GM21447 (cell line): ENCODE measurements at regions not wholly inside any gene's neighbourhood (a gene's known extent, or its start where the extent isn't known, plus 50 kb on each side); places are given as distances from the start of the nearest gene placed in this dataset.
"Not testable (repeated sequence)": the region's sequence is repeated elsewhere in the genome, so short reads cannot be mapped to it uniquely, and the experiment has no call there.

Source experiments
- ATAC-seq: cut with Tn5 transposase; IDR thresholded peaks from one replicate; pipeline ENCODE4 v1.9.1; 2021; ENCODE audit not compliant: unreplicated experiment

DNA sequence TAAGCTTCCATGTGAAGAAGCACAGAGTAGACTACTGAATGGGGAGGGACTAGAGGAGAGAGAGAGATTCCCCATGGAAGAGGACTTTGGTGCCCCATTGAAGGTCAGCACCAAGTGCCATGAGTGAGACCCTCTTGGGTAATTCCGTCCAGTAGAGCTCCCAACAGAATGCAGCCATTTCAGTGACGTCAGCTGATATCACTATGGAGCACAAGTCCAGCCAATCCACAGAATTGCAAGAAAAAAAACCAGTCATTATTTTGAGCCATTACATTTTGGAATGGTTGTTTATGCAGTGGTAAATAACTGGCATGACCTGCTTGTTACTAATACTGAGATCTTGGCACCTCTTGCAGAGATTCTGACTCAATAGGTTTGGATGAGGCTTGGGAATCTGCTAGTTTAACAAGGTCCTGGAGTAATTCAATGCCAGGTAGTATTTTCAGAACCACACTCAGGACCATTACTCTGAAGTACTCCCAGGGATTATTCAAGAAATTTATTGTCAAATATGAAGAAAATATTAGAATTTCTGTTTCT, 52.6 kb upstream of the SP8 start:
- no peak for ATAC-seq

GRCh38 chr7:20839987-20840386, 53.3 kb upstream of the SP8 start:
- peak; percentile 37 for ATAC-seq

GRCh38 chr7:20846791-20847190, 60.1 kb upstream of the SP8 start:
- no peak for ATAC-seq

DNA sequence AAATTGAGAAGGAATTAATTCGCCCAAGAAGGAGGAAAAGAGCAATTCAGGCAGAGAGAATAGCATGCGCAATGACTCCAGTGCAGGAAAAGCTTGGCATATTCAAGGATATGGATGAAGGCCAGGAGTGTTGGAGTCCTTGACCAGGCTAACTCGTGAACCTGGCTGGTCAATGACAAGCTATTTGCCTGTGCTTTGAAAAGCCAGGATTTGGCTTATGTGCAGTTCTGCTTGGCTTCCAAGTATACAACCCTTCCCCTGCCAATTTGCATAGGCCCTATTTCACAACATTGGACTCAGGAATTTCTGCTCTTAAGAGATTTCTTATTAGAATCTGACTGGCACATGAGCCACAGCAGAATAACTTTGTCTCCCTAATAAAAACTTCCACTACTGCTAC, 72.3 kb upstream of the SP8 start:
- no peak for ATAC-seq

DNA sequence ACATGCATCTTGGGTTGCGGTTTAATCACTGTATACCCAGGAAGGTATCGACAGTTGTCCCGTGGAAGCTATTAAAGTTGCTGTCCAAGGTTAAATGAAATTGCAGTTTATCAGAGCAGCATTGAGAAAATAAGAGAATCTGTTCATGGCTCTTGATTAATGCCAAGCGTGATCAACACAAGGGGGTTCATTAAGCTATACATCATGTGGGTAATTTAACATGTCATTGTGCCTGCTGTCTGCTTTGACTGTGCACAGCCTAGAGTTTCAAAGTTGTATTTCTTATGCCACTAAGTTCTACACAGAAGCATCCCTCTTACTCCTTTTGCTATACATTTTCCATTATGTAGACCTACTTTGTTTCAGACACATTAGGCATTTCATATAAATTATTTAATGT, 74.8 kb upstream of the SP8 start:
- no peak for ATAC-seq

DNA sequence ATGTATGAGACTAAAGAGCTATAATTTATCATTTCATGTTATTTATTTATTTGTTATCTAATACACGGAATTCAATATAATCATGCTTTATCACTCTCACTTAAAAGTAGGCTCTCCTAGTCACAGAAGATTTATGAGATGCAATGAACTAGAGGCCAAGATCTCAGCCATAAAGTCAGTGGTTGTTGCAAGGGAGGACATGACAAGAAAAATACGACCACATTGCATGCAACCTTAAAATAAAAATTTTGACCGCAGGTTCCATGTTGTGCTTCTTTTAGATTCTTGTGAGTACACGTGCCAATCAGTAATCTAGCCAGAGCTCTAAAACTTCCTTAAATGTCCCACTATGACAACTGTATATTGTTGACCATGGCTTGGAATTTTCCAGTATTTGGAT, 75.9 kb upstream of the SP8 start:
- no peak for ATAC-seq

DNA sequence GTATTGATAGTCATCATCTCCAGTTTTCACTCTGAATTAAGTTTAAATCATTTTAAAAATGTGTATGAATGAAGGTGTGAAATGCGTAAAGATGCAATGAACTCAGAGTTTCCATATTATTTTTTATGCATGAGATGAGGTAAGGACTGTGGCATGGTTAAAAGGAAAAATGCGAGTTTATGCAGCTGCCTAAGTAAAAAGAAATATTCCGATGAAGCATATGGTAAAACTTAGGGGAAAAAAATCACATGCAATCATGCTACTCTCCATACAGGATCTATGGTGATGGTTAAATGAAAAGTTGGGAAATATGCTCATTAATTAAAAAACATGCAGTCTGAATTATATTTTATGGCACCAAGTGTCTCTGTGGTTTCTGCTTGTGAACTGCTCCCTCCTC, 77.5 kb upstream of the SP8 start:
- no peak for ATAC-seq

DNA sequence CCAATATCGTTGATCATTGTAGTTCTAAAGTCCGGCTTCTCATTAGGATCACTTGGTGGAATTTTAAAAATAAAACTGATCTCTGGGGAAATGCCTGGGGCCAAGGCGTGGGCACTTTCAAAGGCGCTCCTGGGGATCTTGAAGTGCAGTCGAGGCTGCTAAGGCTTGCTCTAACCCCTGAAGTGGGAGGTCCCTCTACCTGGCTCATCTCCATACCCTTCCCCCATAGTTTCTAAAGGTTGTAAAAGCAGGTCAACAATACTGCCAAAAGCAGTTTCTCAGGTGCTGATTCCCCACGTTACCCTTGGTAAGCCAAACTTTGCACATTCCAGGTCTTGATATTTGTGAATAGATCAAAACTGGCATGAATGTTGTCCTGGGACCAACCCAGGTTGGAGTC, 79.0 kb upstream of the SP8 start:
- no peak for ATAC-seq

DNA sequence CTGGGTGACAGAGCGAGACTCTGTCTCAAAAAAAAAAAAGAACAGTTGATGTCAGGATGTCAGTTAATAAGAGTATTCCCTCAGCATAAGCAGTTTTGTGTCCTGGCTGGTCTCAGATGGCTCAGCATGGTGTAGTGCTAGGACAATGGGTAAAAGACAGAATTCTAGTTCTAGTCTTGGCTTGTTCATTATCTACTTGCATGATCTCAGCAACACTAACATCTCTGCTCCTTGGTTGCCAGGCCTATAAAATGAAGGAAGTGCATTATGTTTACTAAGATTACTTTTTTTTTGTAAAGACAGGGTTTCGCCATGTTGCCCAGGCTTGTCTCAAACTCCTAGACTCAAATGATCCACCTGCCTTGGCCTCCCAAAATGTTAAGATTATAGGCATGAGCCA, 84.3 kb upstream of the SP8 start:
- no peak for ATAC-seq

DNA sequence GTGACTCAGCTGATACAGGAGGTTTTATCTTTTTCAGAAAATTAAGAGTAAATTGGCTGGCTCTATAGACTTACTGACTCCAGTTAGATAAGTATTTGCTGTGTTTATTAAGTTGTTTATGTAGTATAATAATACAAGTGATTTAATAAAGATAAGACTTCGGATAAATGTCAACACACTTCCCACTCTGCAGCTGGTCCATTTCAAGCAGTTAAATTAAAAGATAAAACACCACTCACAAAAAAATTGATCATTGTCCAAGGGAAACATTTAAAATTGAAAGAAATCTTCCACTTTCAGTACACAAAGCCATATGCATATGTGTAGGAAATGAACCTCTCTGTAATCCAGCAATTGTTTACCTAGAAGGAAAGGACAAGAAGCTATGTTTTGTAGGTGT, 106.1 kb upstream of the SP8 start:
- no peak for ATAC-seq

DNA sequence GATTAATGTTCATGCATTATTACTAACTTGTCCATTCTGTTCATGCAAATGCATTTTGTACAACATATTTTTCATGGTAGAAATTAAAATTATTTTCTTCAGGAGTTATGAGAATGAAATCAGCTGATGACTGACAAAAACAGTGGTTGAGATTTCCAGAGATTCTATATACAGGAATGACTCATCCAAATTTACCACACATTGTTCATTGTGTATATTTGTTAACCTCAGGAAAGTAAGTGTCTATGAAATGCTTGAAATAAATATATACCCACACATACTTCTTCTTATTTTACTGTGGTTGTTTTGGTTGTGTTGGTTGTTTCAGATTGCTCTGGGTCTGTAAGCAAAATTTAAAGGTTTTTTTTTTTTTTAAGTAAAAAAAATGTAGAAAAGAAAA, 108.1 kb upstream of the SP8 start:
- ATAC-seq = no peak

DNA sequence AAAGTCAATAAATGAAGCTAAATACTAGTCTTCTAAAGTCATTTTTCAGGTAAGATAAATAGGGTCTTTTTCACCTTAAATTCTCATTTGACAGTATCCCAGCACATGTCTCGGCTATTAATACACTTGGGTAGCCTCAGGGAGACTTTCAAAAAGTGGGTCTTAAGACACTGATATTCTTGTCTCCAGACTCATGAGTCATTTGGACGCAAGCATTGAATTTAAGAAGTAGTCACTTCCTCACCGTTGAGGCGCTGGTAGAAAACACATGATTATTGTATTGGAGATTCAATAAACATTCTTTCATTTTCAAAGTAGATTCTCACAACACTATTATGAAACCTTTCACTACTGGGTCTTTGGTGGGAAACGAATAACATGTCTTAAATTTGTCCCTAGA, 108.9 kb upstream of the SP8 start:
- ATAC-seq = no peak

- ATAC-seq = no peak
These were observed 110.3 kb upstream of the SP8 start for GRCh38 chr7:20896996-20897395.

- ATAC-seq = no peak
These were observed 120.2 kb upstream of the SP8 start for GRCh38 chr7:20906801-20907453.

- ATAC-seq = no peak
These were observed 124.4 kb upstream of the SP8 start for GRCh38 chr7:20911081-20911480.

GRCh38 chr7:20913853-20914252, 127.2 kb upstream of the SP8 start:
- ATAC-seq = no peak

DNA sequence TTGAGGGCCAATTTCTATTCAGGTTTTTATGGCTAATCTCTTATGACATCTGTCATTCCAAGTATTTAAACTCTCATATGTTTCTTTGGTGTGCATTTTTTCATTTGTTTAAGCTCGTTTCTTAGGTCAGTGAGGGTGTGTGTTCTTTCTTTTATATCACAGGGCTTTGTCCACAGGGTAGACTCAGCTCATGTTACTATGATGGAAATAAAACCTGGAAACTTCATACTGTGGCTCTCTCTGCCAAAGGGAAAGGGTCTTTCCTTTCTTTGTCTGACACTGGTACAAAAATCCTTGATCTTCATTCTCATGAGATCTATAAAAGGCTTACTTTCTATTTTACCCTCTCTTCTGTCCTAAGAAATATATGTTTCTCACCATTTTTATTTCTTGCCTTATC, 129.6 kb upstream of the SP8 start:
- ATAC-seq = no peak

DNA sequence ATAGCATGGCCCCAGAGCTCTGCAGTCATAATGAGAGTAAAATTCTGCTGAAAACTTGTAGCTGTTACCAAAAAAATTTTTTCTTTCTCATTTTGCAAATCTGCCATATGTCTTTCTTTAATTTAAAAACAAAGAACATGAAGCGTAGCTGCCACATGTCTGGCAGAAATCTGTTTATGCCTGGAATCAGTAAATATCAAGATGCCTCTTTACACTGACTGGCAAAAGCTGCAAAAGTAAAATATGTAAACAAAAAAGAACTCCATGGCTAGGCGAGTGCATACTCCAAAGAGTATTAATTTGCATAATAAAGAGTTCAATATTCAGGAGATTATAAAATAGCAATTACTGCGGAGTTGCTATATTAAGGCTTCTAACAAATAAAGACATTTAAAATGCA, 130.9 kb upstream of the SP8 start:
- ATAC-seq = no peak

DNA sequence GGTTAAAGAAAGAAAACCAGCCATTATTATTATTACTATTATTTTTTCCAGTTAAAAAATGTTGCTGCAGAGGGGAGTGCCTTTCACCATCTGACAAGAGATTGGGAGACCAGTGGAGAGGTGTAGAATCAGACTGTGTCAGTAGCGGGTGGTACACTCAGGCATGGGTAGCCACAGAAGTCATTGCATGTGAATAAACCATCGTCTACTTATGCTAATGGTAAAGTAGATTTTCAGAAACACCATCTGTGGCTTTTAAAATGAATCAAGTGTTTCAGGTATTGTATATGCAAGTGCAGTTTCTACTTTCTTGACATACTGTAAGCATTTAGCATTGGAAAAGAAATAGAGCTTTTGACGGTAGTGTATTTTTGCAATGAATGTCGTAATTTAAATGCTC, 131.5 kb upstream of the SP8 start:
- no peak for ATAC-seq

DNA sequence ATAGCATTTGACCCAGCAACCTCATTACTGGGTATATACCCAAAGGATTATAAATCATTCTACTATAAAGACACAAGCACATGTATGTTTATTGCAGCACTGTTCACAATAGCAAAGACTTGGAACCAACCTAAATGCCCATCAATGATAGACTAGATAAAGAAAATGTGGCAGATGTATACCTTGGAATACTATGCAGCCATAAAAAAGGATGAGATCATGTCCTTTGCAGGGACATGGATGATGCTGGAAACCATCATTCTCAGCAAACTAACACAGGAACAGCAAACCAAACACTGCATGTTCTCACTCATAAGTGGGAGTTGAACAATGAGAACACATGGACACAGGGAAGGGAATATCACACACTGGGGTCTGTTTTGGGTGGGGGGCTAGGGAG, 140.5 kb upstream of the SP8 start:
- not testable (repeated sequence) for ATAC-seq

DNA sequence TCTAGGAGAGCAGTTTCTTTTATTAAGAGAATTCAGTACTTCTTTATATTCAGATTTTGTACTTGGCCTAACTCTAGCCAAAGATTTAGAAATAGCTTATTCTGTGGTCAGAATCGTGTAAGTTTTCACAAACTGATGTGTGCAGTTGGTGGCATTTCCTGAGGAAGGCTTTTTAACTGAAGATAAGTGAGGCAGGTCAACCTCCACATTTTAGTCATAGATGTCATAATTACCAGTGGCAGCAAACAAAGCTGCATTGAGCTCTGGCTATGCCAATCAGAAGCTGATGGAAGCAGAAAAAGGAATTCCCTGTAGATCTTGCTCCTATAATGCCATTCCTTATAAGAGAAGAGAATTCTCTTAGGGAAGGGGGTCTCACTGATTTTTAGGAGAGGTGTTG, 141.3 kb upstream of the SP8 start:
- ATAC-seq = no peak

DNA sequence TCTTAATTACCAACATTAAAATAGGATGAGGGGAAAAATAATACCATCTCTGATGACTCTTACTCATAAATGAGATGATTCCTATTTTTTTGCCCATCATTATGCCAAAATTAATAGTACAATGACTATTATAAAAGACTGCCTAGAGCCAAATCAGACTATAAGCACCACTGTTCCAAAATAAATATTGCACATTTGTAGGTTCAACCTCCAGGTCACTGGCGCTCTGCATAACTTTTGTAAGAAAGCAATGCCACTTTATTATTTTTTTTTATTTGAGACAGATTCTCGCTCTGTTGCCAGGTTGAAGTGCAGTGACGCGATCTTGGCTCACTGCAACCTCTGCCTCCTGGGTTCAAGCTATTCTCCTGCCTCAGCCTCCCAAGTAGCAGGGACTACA, 142.5 kb upstream of the SP8 start:
- ATAC-seq = no peak

GRCh38 chr7:20931739-20932138, 145.1 kb upstream of the SP8 start:
- no peak for ATAC-seq
